Astrocyte of the spinal cord (primary cell): ENCODE measurements at regions not wholly inside any gene's neighbourhood (a gene's known extent, or its start where the extent isn't known, plus 50 kb on each side); places are given as distances from the start of the nearest gene placed in this dataset.
"Not testable (repeated sequence)": the region's sequence is repeated elsewhere in the genome, so short reads cannot be mapped to it uniquely, and the experiment has no call there.

Experiments
- DNase-seq: peaks from one replicate; pipeline ENCODE4 v3.0.0; 2011; ENCODE audit warnings: low read depth, low spot score
- H3K4me3 ChIP-seq: 2 replicates; pipeline ENCODE4 v1.5.1; 2011; ENCODE audit warnings: low read depth, mild to moderate bottlenecking, low read length, moderate library complexity
- in situ Hi-C: cut with HindIII; loops from 2 replicates; pipeline ENCODE4 v1.10.0; 2017; ENCODE audit warnings: low sequenced_read_pairs
- TF ChIP-seq, protein P1 (sequence below): IDR thresholded peaks from 2 replicates; pipeline ENCODE4 v1.5.1; 2012; ENCODE audit warnings: low read depth, mild to moderate bottlenecking, low read length, inconsistent platforms

DNA sequence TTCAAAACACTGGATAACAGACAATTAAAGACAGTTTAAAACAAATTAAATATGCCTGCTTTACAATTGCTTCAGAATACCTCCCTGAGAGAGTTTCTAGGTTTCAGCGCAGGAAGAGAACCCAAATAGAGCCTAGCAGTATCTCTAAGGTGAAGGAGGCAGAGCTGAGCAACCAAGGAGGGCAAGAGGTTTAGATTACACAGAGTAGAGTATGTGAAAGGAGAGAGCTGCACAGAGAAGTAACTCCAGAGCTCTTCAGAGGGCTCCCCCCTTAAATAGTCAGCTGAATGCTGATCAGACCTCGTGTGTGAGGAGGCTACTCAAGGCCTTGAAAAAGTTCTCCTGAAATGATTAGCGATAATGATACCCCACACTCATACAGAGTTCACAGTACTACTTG, 386.5 kb upstream of the TCF4 start:
- no peak for DNase-seq
- in situ Hi-C loops, result no loop called here
- H3K4me3 ChIP-seq, result no peak overlapping the region
- TF ChIP-seq, protein P1, sequence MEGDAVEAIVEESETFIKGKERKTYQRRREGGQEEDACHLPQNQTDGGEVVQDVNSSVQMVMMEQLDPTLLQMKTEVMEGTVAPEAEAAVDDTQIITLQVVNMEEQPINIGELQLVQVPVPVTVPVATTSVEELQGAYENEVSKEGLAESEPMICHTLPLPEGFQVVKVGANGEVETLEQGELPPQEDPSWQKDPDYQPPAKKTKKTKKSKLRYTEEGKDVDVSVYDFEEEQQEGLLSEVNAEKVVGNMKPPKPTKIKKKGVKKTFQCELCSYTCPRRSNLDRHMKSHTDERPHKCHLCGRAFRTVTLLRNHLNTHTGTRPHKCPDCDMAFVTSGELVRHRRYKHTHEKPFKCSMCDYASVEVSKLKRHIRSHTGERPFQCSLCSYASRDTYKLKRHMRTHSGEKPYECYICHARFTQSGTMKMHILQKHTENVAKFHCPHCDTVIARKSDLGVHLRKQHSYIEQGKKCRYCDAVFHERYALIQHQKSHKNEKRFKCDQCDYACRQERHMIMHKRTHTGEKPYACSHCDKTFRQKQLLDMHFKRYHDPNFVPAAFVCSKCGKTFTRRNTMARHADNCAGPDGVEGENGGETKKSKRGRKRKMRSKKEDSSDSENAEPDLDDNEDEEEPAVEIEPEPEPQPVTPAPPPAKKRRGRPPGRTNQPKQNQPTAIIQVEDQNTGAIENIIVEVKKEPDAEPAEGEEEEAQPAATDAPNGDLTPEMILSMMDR, result no peak

DNA sequence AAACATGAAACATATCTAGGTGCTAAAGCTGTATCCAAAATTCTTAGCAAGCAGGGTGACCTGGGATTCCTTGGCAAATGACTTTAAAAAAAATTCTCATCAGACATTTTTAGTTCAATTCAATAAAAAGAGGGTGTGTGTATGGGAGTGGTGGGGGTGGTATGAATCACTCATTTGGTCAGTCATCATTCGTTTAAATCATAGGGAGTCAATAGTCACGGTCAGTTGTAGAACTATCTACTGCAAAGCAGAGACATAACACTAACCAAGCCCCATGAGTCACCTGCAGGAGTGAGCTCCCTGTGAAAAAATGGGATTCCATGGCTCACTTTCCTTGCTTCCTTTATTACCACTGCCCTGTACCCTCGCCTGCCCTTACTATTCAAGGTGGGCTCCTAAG, 380.6 kb upstream of the TCF4 start:
- TF ChIP-seq, protein P1, result no peak
- DNase-seq, result no peak
- H3K4me3 ChIP-seq, result no peak overlapping the region
- in situ Hi-C loops, result no loop called here

DNA sequence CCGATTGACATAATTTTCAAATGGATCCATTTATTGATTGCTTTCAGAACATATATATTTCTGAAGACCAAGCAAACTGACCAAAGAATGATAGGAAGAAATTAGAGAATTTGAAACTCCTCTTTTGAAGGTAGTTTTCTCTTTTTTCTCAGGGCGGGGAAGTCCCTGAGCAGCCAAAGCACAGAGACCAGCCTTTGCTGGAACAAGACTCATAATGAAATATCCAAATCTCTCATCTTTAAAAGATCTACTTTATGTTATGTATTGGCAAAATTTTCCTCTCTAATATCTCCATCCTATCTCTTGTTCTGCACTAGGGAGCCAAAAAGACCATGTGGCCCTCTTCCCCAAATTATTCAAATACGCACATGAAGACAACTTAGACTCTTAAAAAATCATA, 379.0 kb upstream of the TCF4 start:
- TF ChIP-seq, protein P1, result no peak
- DNase-seq, result no peak
- H3K4me3 ChIP-seq, result no peak overlapping the region
- in situ Hi-C loops, result no loop called here

DNA sequence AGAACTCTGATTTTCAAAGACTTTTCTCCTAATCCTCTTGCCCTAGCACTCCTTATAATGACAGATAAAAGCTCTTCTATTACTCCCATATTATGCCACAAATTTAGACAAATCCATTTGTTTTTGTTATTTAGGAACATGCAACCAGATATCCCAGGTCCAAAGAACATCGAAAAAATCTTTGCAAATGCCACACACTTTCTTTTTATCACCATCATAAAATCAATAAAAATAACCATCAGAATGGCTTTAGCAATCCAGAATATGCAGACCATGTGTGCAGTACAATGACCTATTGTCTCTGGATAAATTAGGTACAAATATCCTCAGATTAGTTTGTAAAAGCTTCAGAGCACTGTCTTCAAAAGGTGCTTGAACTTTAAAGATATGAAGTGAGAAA, 376.2 kb upstream of the TCF4 start:
- H3K4me3 ChIP-seq, result no peak overlapping the region
- DNase-seq, result no peak
- in situ Hi-C loops, result no loop called here
- TF ChIP-seq, protein P1, result no peak

DNA sequence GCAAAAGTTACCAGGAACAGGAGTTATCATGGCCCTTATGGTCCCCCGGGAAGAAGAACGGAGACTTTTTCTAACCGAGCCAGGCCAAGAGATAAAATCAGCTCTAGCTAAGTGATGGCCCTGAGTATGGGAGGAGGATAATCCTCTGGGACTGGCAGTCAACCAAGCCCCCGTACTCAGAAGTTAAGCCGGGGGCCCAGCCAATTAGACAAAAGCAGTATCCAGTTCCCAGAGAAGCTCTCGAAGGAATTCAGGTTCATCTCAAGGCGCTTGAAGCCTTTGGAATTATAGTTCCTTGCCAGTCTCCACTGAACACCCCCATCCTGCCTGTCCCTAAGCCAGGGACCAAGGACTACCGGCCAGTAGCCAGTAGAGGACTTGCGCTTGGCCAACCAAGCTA, 365.3 kb upstream of the TCF4 start:
- H3K4me3 ChIP-seq, result no peak overlapping the region
- DNase-seq, result no peak
- in situ Hi-C loops, result no loop called here
- TF ChIP-seq, protein P1, result no peak

DNA sequence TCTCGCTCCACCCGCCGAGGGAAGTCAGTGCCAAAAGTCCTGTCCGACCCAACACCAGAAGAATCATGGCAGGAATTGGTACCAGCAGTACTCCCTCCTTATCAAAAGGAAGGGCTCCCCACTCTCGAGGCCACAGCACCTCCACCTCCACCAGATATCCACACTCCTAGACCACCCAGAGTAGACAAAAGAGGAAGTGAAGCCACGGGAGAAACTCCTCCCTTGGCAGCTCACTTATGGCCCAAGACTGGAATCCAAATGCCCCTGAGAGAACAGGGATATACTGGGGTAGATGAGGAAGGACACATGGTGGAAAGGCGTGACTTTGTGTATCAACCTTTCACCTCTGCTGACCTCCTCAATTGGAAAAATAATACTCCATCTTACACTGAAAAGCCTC, 363.7 kb upstream of the TCF4 start:
- H3K4me3 ChIP-seq, in situ Hi-C loops, DNase-seq: not testable (repeated sequence)

DNA sequence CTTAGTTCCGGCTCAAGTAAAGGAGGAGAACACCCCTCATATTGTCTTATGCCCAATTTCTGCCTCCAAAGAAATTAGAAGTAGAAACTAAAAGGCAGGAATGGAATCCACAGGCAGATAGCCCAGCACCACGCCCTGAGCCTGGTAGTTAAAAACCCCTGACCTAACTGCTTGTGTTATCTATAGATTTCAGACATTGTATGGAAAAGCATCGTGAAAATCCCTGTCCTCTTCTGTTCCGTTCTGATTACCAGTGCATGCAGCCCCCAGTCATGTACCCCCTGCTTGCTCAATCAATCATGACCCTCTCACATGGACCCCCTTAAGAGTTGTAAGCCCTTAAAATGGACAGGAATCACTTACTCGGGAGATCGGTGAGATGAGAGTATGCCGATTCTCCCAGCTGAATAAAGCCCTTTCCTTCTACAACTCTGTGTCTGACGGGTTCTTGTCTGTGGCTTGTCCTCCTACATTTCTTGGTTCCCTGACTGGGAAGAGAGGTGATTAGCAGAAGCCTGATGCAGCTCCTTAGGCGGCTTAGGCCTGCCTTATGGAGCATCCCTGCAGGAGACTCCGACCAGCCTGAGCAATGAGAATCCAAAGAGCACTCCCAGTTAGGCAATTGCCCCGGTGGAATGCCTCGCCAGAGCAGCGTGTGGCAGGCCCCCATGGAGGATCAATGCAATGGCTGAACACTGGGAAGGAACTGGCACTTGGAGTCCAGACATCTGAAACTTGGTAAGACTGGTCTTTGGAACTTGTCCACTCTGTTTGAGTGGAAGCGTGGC, 362.6 kb upstream of the TCF4 start:
- DNase-seq, result no peak
- no peak overlapping the region for H3K4me3 ChIP-seq
- in situ Hi-C loops, result no loop called here
- TF ChIP-seq, protein P1, result no peak
